IMR-90 (cell line): ENCODE measurements at regions not wholly inside any gene's neighbourhood (a gene's known extent, or its start where the extent isn't known, plus 50 kb on each side); places are given as distances from the start of the nearest gene placed in this dataset.

Experiments used
- ATAC-seq: fragments of 200-7000 bp; cut with Tn5 transposase; 2 replicates; pipeline ENCODE4 v1.9.1; 2020; ENCODE audit warnings: low read depth, mild to moderate bottlenecking, moderate library complexity
- BruUV-seq: library from RNA; stranded (reverse); fragments of 400-500 nt; replicated peaks from 2 replicates; lab custom pipeline; 2021; lab: Mats Ljungman, UMichigan
- CTCF ChIA-PET: fragments of 300-600 bp; formaldehyde crosslinking; extraction: SDS; loops from one replicate; lab custom pipeline; 2021; ENCODE audit warnings: antibody characterized with exemption; lab: Yijun Ruan, JAX
- POLR2A ChIA-PET: fragments of 300-600 bp; sonication (Branson Sonifier 250); formaldehyde crosslinking; loops from one replicate; lab custom pipeline; 2022; ENCODE audit warnings: antibody characterized with exemption; ENCODE audit not compliant: unreplicated experiment; lab: Charles Lee
- DNase-seq: peaks from one replicate; pipeline ENCODE4 v3.0.0; 2013
- H2AFZ ChIP-seq: replicated peaks from 2 replicates; pipeline ENCODE3; 2013; ENCODE audit warnings: low read length, mild to moderate bottlenecking; ENCODE audit not compliant: poor library complexity
- H2AK5ac ChIP-seq: 2 replicates; pipeline ENCODE4 v1.6.1; 2013; ENCODE audit warnings: low read depth, low read length, inconsistent platforms
- H2AK9ac ChIP-seq: replicated peaks from 2 replicates; pipeline ENCODE3; 2013; ENCODE audit warnings: mild to moderate bottlenecking, low read depth, low read length, moderate library complexity; ENCODE audit not compliant: poor library complexity
- H2BK120ac ChIP-seq: 2 replicates; pipeline ENCODE4 v1.6.1; 2013; ENCODE audit warnings: low read depth, low read length, inconsistent platforms
- H2BK15ac ChIP-seq: 3 replicates; pipeline ENCODE4 v1.6.1; 2013; ENCODE audit warnings: low read depth, low read length, inconsistent platforms
- H2BK20ac ChIP-seq: 2 replicates; pipeline ENCODE4 v1.6.1; 2013; ENCODE audit warnings: low read depth, mild to moderate bottlenecking, inconsistent platforms, low read length, moderate library complexity
- H2BK5ac ChIP-seq: 2 replicates; pipeline ENCODE4 v1.6.1; 2013; ENCODE audit warnings: mild to moderate bottlenecking, low read depth, low read length, inconsistent platforms; ENCODE audit not compliant: poor library complexity, severe bottlenecking
- H3K14ac ChIP-seq: replicated peaks from 2 replicates; pipeline ENCODE4 v1.6.1; 2013; ENCODE audit warnings: low read depth, low read length, inconsistent platforms
- H3K18ac ChIP-seq: 2 replicates; pipeline ENCODE4 v1.6.1; 2013; ENCODE audit warnings: low read depth, low read length, control low read depth
- H3K23ac ChIP-seq: 2 replicates; pipeline ENCODE4 v1.6.1; 2013; ENCODE audit warnings: low read depth, low read length, inconsistent platforms
- H3K27ac ChIP-seq: 2 replicates; pipeline ENCODE4 v1.5.1; 2013; ENCODE audit warnings: mild to moderate bottlenecking, control low read depth, low read length; ENCODE audit not compliant: insufficient read depth
- H3K27me3 ChIP-seq: 2 replicates; pipeline ENCODE4 v1.6.1; 2013; ENCODE audit warnings: low read length; ENCODE audit not compliant: control insufficient read depth, insufficient read depth
- H3K36me3 ChIP-seq: 2 replicates; pipeline ENCODE4 v1.6.1; 2013; ENCODE audit warnings: low read length, mixed read lengths; ENCODE audit not compliant: control insufficient read depth, insufficient read depth
- H3K4ac ChIP-seq: 2 replicates; pipeline ENCODE4 v1.6.1; 2013; ENCODE audit warnings: low read depth, low read length, inconsistent platforms
- H3K4me1 ChIP-seq: 2 replicates; pipeline ENCODE4 v1.6.1; 2013; ENCODE audit warnings: low read length, mixed read lengths; ENCODE audit not compliant: control insufficient read depth, insufficient read depth
- H3K4me2 ChIP-seq: 2 replicates; pipeline ENCODE4 v1.6.1; 2013; ENCODE audit warnings: low read depth, mild to moderate bottlenecking, control low read depth, low read length, moderate library complexity
- H3K4me3 ChIP-seq: 2 replicates; pipeline ENCODE4 v1.5.1; 2013; ENCODE audit warnings: low read depth, mild to moderate bottlenecking, control low read depth, low read length, moderate library complexity; ENCODE audit not compliant: insufficient read depth
- H3K56ac ChIP-seq: 2 replicates; pipeline ENCODE4 v1.6.1; 2013; ENCODE audit warnings: low read length, inconsistent platforms; ENCODE audit not compliant: insufficient read depth; ENCODE audit errors: extremely low read depth
- H3K79me1 ChIP-seq, 2 experiments: 2 replicates each; pipeline ENCODE4 v1.6.1; 2013; ENCODE audit warnings: low read length in 2 of 2, inconsistent platforms in 1 of 2, low read depth in 1 of 2
- H3K9ac ChIP-seq: 2 replicates; pipeline ENCODE4 v1.6.1; 2013; ENCODE audit warnings: low read depth, low read length, control low read depth
- H3K9me1 ChIP-seq: 2 replicates; pipeline ENCODE4 v1.6.1; 2013; ENCODE audit warnings: low read length, inconsistent platforms; ENCODE audit not compliant: insufficient read depth
- H3K9me3 ChIP-seq: 2 replicates; pipeline ENCODE4 v1.6.1; 2013; ENCODE audit warnings: low read length; ENCODE audit not compliant: control insufficient read depth, insufficient read depth
- H4K20me1 ChIP-seq: 2 replicates; pipeline ENCODE4 v1.6.1; 2013; ENCODE audit warnings: low read length, inconsistent platforms; ENCODE audit not compliant: insufficient read depth
- H4K5ac ChIP-seq: 2 replicates; pipeline ENCODE4 v1.6.1; 2013; ENCODE audit warnings: mild to moderate bottlenecking, low read depth, low read length, control low read depth
- H4K8ac ChIP-seq, 2 experiments: 2 replicates each; pipeline ENCODE4 v1.6.1; 2013; ENCODE audit warnings: low read depth in 2 of 2, low read length in 2 of 2, control low read depth in 1 of 2, inconsistent platforms in 1 of 2
- H4K91ac ChIP-seq: 2 replicates; pipeline ENCODE4 v1.6.1; 2013; ENCODE audit warnings: low read depth, low read length, inconsistent platforms; ENCODE audit not compliant: insufficient read depth
- BHLHE40 ChIP-seq: fragments of 150-350 bp; IDR thresholded peaks from 2 replicates; pipeline ENCODE4 v1.6.1; 2016; ENCODE audit warnings: mild to moderate bottlenecking, low read depth, low read length
- CEBPB ChIP-seq: IDR thresholded peaks from 2 replicates; pipeline ENCODE4 v1.6.1; 2012; ENCODE audit warnings: low read depth, low read length, improper control_type of control experiment
- CHD1 ChIP-seq: IDR thresholded peaks from 2 replicates; pipeline ENCODE4 v1.6.1; 2012; ENCODE audit warnings: low read depth, low read length, improper control_type of control experiment
- FOS ChIP-seq: fragments of 150-350 bp; IDR thresholded peaks from 2 replicates; pipeline ENCODE4 v1.6.1; 2016; ENCODE audit warnings: low read depth, low read length
- MAFK ChIP-seq: IDR thresholded peaks from 2 replicates; pipeline ENCODE4 v1.6.1; 2012; ENCODE audit warnings: low read depth, low read length, improper control_type of control experiment
- MAZ ChIP-seq: IDR thresholded peaks from 2 replicates; pipeline ENCODE4 v1.6.1; 2012; ENCODE audit warnings: low read depth, mild to moderate bottlenecking, low read length, improper control_type of control experiment, moderate library complexity, borderline replicate concordance
- MXI1 ChIP-seq: IDR thresholded peaks from 2 replicates; pipeline ENCODE4 v1.6.1; 2012; ENCODE audit warnings: low read depth, mild to moderate bottlenecking, low read length, moderate library complexity, borderline replicate concordance
- NFE2L2 ChIP-seq: fragments of 150-350 bp; IDR thresholded peaks from 2 replicates; pipeline ENCODE4 v1.6.1; 2016; ENCODE audit warnings: low read depth, mild to moderate bottlenecking, low read length
- POLR2A ChIP-seq: IDR thresholded peaks from 2 replicates; pipeline ENCODE4 v1.6.1; 2012; ENCODE audit warnings: mild to moderate bottlenecking, low read depth, low read length
- RAD21 ChIP-seq: IDR thresholded peaks from 2 replicates; pipeline ENCODE4 v1.6.1; 2012; ENCODE audit warnings: low read length, improper control_type of control experiment
- RCOR1 ChIP-seq: IDR thresholded peaks from 2 replicates; pipeline ENCODE4 v1.6.1; 2012; ENCODE audit warnings: mild to moderate bottlenecking, low read length, improper control_type of control experiment; ENCODE audit not compliant: insufficient replicate concordance
- RFX5 ChIP-seq: IDR thresholded peaks from 2 replicates; pipeline ENCODE4 v1.8.0; 2012; ENCODE audit warnings: low read depth, mild to moderate bottlenecking, low read length, moderate library complexity
- SMC3 ChIP-seq: fragments of 150-350 bp; IDR thresholded peaks from 2 replicates; pipeline ENCODE4 v1.6.1; 2016; ENCODE audit warnings: low read depth, mild to moderate bottlenecking, antibody characterized with exemption, low read length, moderate library complexity
- WGBS, 2 experiments: methylation state at CpG; one replicate each; pipeline versions ENCODE4 v1.1.5 to v1.1.7; 2013; ENCODE audit warnings: missing lambda C conversion rate in 2 of 2; ENCODE audit not compliant: insufficient read length in 1 of 2; ENCODE audit errors: extremely low coverage in 2 of 2; 5-methylcytosine and 5-hydroxymethylcytosine counted together
- dilution Hi-C: fragments of 300-500 bp; cut with HindIII; formaldehyde crosslinking; loops from one replicate; pipeline ENCODE4 v1.14.3; 2018; ENCODE audit warnings: low sequenced_read_pairs; ENCODE audit not compliant: unreplicated experiment
- in situ Hi-C: fragments of 300-500 bp; cut with MboI; formaldehyde crosslinking; loops from 3 replicates; pipeline ENCODE4 v1.14.3; 2019; ENCODE audit warnings: low sequenced_read_pairs, inconsistent platforms, mixed read lengths
- intact Hi-C: fragments of 100-400 bp; cut with micrococcal nuclease; formaldehyde crosslinking; loops from 2 replicates; pipeline ENCODE4 v1.10.0; 2022
- TF ChIP-seq, protein P1 (sequence below): fragments of 150-350 bp; IDR thresholded peaks from 2 replicates; pipeline ENCODE4 v1.6.1; 2017; ENCODE audit warnings: mild to moderate bottlenecking, antibody characterized with exemption, low read length, low read depth
- TF ChIP-seq, protein P2 (sequence below): conservative IDR thresholded peaks from 2 replicates; pipeline ENCODE4 v1.5.1; 2012; ENCODE audit warnings: mild to moderate bottlenecking, low read depth, low read length, improper control_type of control experiment
- TF ChIP-seq, protein P3 (sequence below): fragments of 150-350 bp; IDR thresholded peaks from 2 replicates; pipeline ENCODE4 v1.6.1; 2016; ENCODE audit warnings: low read depth, mild to moderate bottlenecking, low read length, moderate library complexity, borderline replicate concordance

DNA sequence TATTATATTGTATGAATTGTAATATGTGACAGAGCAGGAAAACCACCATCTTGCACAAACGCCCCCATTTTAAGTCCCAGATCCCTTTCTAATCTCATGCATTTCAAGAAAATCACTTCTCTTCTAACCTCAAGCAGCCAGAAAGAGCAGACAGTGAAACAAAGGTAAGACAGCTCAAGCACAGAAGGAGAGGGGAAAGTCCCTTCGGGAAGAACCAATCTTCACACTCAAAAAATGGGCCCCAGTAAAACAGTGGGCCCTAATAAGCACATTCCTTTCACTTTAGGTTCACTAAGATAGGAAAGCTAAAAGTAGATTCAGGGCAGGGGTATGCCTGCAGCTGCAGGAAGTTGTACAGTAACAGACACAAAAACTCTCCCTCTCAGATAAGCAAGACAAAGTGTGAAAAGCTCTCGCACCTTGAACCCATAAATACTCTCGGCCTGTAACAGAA is 1268.7 kb downstream of the SI start:
- Histone ChIP-seq H3K9me1 (no peaks in the 10 kb centered on the region), H3K18ac (no peak overlapping the region), H3K23ac (no peak overlapping the region), H4K5ac (no peak overlapping the region), H2AK9ac (no peak overlapping the region), H4K20me1 (no peaks in the 10 kb centered on the region), H4K8ac (no peak overlapping the region), H3K27ac (no peak overlapping the region), H3K4me2 (no peak overlapping the region), H3K4me1 (no peaks in the 10 kb centered on the region), H3K4me3 (no peak overlapping the region), H2BK120ac (no peak overlapping the region), H2AK5ac (no peak overlapping the region), H3K36me3 (no peaks in the 10 kb centered on the region), H2BK15ac (no peak overlapping the region), H3K27me3 (no peaks in the 10 kb centered on the region), H3K14ac (no peak overlapping the region), H3K9ac (no peak overlapping the region), H3K79me1 (no peaks in the 10 kb centered on the region), H2BK20ac (no peak overlapping the region), H2BK5ac (no peak overlapping the region), H3K9me3 (peaks cover 1% of the 10 kb centered on the region; the same call in 1 of the 2 replicates), H3K4ac (no peak overlapping the region), H2AFZ (no peak overlapping the region), H4K91ac (no peak overlapping the region), H3K56ac (no peak overlapping the region)
- CTCF ChIA-PET = no interaction called here
- TF ChIP-seq, protein P1, sequence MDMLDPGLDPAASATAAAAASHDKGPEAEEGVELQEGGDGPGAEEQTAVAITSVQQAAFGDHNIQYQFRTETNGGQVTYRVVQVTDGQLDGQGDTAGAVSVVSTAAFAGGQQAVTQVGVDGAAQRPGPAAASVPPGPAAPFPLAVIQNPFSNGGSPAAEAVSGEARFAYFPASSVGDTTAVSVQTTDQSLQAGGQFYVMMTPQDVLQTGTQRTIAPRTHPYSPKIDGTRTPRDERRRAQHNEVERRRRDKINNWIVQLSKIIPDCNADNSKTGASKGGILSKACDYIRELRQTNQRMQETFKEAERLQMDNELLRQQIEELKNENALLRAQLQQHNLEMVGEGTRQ = no peak
- no peak for TF ChIP-seq MAZ
- TF ChIP-seq, protein P2, sequence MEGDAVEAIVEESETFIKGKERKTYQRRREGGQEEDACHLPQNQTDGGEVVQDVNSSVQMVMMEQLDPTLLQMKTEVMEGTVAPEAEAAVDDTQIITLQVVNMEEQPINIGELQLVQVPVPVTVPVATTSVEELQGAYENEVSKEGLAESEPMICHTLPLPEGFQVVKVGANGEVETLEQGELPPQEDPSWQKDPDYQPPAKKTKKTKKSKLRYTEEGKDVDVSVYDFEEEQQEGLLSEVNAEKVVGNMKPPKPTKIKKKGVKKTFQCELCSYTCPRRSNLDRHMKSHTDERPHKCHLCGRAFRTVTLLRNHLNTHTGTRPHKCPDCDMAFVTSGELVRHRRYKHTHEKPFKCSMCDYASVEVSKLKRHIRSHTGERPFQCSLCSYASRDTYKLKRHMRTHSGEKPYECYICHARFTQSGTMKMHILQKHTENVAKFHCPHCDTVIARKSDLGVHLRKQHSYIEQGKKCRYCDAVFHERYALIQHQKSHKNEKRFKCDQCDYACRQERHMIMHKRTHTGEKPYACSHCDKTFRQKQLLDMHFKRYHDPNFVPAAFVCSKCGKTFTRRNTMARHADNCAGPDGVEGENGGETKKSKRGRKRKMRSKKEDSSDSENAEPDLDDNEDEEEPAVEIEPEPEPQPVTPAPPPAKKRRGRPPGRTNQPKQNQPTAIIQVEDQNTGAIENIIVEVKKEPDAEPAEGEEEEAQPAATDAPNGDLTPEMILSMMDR = no peak
- no peak for TF ChIP-seq FOS
- no peak for TF ChIP-seq RCOR1
- TF ChIP-seq MXI1 = no peak
- no peak for TF ChIP-seq RAD21
- TF ChIP-seq, protein P3, sequence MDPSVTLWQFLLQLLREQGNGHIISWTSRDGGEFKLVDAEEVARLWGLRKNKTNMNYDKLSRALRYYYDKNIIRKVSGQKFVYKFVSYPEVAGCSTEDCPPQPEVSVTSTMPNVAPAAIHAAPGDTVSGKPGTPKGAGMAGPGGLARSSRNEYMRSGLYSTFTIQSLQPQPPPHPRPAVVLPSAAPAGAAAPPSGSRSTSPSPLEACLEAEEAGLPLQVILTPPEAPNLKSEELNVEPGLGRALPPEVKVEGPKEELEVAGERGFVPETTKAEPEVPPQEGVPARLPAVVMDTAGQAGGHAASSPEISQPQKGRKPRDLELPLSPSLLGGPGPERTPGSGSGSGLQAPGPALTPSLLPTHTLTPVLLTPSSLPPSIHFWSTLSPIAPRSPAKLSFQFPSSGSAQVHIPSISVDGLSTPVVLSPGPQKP = no peak
- no peak for TF ChIP-seq CEBPB
- no peak for TF ChIP-seq MAFK
- TF ChIP-seq CHD1 = no peak
- no peak for TF ChIP-seq BHLHE40
- TF ChIP-seq SMC3 = no peak
- no peak for TF ChIP-seq NFE2L2
- TF ChIP-seq POLR2A = no peak
- no peak for TF ChIP-seq RFX5
- dilution Hi-C loops (no loop called here), in situ Hi-C loops (no loop called here), intact Hi-C loops (no loop called here)
- POLR2A ChIA-PET = no interaction called here
- DNase-seq (no peak), ATAC-seq (no peak)
- BruUV-seq = no TSS peak
- WGBS, 2 experiments = no CpG with 5 or more reads among the region's 4 CpGs
